ENCODE measurements at regions not wholly inside any gene's neighbourhood (a gene's known extent, or its start where the extent isn't known, plus 50 kb on each side); places are given as distances from the start of the nearest gene placed in this dataset.

GRCh38 chr9:28692012-28692411, 1118.7 kb upstream of the C9orf72 start:
- TF ChIP-seq CTCF (conservative IDR thresholded peaks at IDR 0.05 in 1 of 2, IDR thresholded peaks at IDR 0.05 in 1 of 2; ENCODE audit: extremely low read depth in 1 of 2, insufficient read depth in 1 of 2, low read depth in 1 of 2, low read length in 2 of 2) (no peak), EZH2 (IDR thresholded peaks at IDR 0.05; ENCODE audit: borderline replicate concordance, low read length) (no peak)

Data from mammary epithelial cell (primary cell).